ENCODE measurements at regions not wholly inside any gene's neighbourhood (a gene's known extent, or its start where the extent isn't known, plus 50 kb on each side); places are given as distances from the start of the nearest gene placed in this dataset.

DNA sequence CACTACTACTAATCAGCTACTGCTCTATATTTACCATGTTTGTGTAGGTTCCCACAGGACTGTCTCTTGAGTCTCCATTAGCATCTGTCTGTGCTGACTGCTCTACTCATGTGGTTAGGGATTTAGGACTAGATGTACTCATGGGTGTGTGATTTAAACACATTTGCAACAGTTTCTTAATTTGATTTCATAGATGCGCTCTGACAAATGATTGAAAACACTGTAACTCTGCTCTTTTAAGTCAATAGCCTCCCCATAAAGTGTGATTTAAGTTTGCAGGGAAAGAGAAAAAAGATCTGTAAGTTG lies 809.3 kb downstream of the NCAM2 start:
- TF ChIP-seq CTCF (IDR thresholded peaks at IDR 0.05) (no peak), POLR2A (IDR thresholded peaks at IDR 0.05) (no peak)

Measured in Peyer's patch (tissue), 4 donors.